SU-DHL-6 (cell line): ENCODE measurements at regions not wholly inside any gene's neighbourhood (a gene's known extent, or its start where the extent isn't known, plus 50 kb on each side); places are given as distances from the start of the nearest gene placed in this dataset.
"Not testable (repeated sequence)": the region's sequence is repeated elsewhere in the genome, so short reads cannot be mapped to it uniquely, and the experiment has no call there.

Experiments used
- H2AFZ ChIP-seq: fragments of 200-600 bp; sonication (generic); 2 replicates; pipeline ENCODE4 v1.6.1; 2014; ENCODE audit warnings: low read depth, mild to moderate bottlenecking, moderate library complexity, mixed read lengths, antibody characterized with exemption, low read length; ENCODE audit not compliant: severe bottlenecking
- H3F3A ChIP-seq: fragments of 200-600 bp; shearing (Covaris generic); 2 replicates; pipeline ENCODE4 v1.6.0; 2016; ENCODE audit warnings: antibody characterized with exemption, mild to moderate bottlenecking; ENCODE audit not compliant: insufficient read depth
- H3K27ac ChIP-seq: fragments of 200-600 bp; sonication (generic); 2 replicates; pipeline ENCODE4 v1.5.1; 2016; ENCODE audit warnings: low read depth, mild to moderate bottlenecking, low read length, moderate library complexity, mixed read lengths
- H3K27me3 ChIP-seq: fragments of 200-600 bp; sonication (generic), shearing (Covaris generic); 2 replicates; pipeline ENCODE4 v1.6.0; 2014; ENCODE audit warnings: mild to moderate bottlenecking, low read length
- H3K36me3 ChIP-seq: fragments of 200-600 bp; sonication (generic); 2 replicates; pipeline ENCODE4 v1.6.1; 2014; ENCODE audit warnings: mild to moderate bottlenecking, low read length, mixed read lengths
- H3K4me2 ChIP-seq: fragments of 300-600, 200-600 bp; shearing (Covaris generic), sonication (generic); 2 replicates; pipeline ENCODE4 v1.6.0; 2014; ENCODE audit warnings: low read length, low read depth, mild to moderate bottlenecking; ENCODE audit not compliant: poor library complexity, severe bottlenecking
- H3K4me3 ChIP-seq: fragments of 200-600 bp; sonication (generic); 2 replicates; pipeline ENCODE4 v1.5.1; 2014; ENCODE audit warnings: antibody characterized with exemption, low read length, mild to moderate bottlenecking, mixed read lengths; ENCODE audit not compliant: insufficient read depth, poor library complexity, severe bottlenecking
- H3K79me2 ChIP-seq: fragments of 200-600 bp; sonication (generic); 2 replicates; pipeline ENCODE4 v1.6.1; 2014; ENCODE audit warnings: mild to moderate bottlenecking, low read length, moderate library complexity; ENCODE audit not compliant: insufficient read depth
- H3K9ac ChIP-seq: fragments of 200-600 bp; sonication (generic); 2 replicates; pipeline ENCODE4 v1.7.0; 2014; ENCODE audit warnings: mild to moderate bottlenecking, low read length
- H3K9me2 ChIP-seq: fragments of 200-600 bp; sonication (generic); replicated peaks from 2 replicates; pipeline ENCODE4 v1.6.1; 2014; ENCODE audit warnings: low read length; ENCODE audit not compliant: insufficient read depth
- H3K9me3 ChIP-seq: fragments of 200-600 bp; sonication (generic); 2 replicates; pipeline ENCODE4 v1.6.1; 2014; ENCODE audit warnings: low read length, mixed read lengths; ENCODE audit not compliant: insufficient read depth
- H4K20me1 ChIP-seq: fragments of 200-600 bp; sonication (generic); 2 replicates; pipeline ENCODE4 v1.6.1; 2014; ENCODE audit warnings: low read depth, mild to moderate bottlenecking, antibody characterized with exemption, low read length, moderate library complexity, mixed read lengths
- CTCF ChIP-seq: fragments of 200-600 bp; sonication (generic); IDR thresholded peaks from one replicate; pipeline ENCODE4 v1.5.1; 2017; ENCODE audit warnings: antibody characterized with exemption, mild to moderate bottlenecking, low read length, moderate library complexity; ENCODE audit not compliant: insufficient read depth, poor library complexity, severe bottlenecking
- EZH2phosphoT487 ChIP-seq: fragments of 200-600 bp; sonication (generic), shearing (Covaris generic); conservative IDR thresholded peaks from 2 replicates; pipeline ENCODE4 v1.6.1; 2018; ENCODE audit warnings: mild to moderate bottlenecking, antibody characterized with exemption, low read length, moderate library complexity, mixed read lengths

- no peak overlapping the region for H2AFZ ChIP-seq
- no peak overlapping the region for H3K27ac ChIP-seq
- no peak overlapping the region for H3K4me3 ChIP-seq
- H3K4me2 ChIP-seq = no peak overlapping the region
- no peaks in the 10 kb centered on the region for H3K79me2 ChIP-seq
- no peaks in the 10 kb centered on the region for H3F3A ChIP-seq
- TF ChIP-seq CTCF = no peak
- no peak for TF ChIP-seq EZH2phosphoT487
- H4K20me1 ChIP-seq = no peaks in the 10 kb centered on the region
- no peaks in the 10 kb centered on the region for H3K36me3 ChIP-seq
- no peaks in the 10 kb centered on the region for H3K9me3 ChIP-seq
- no peaks in the 10 kb centered on the region for H3K27me3 ChIP-seq
- H3K9ac ChIP-seq = no peak overlapping the region
- H3K9me2 ChIP-seq = no peaks in the 10 kb centered on the region
These were observed 772.0 kb upstream of the FAM174A start for GRCh38 chr5:99763021-99763774.

- H3K4me3 ChIP-seq = no peak overlapping the region
- H3K4me2 ChIP-seq = no peak overlapping the region
- no peak overlapping the region for H3K9ac ChIP-seq
- H3K27me3 ChIP-seq = no peaks in the 10 kb centered on the region
- no peaks in the 10 kb centered on the region for H4K20me1 ChIP-seq
- H3K9me3 ChIP-seq = no peaks in the 10 kb centered on the region
- H3K36me3 ChIP-seq = no peaks in the 10 kb centered on the region
- H3K9me2 ChIP-seq = no peaks in the 10 kb centered on the region
- TF ChIP-seq EZH2phosphoT487 (no peak), CTCF (no peak)
- no peak overlapping the region for H2AFZ ChIP-seq
- no peaks in the 10 kb centered on the region for H3F3A ChIP-seq
- no peak overlapping the region for H3K27ac ChIP-seq
- no peaks in the 10 kb centered on the region for H3K79me2 ChIP-seq
These were observed 787.8 kb upstream of the FAM174A start for GRCh38 chr5:99747342-99747741.

GRCh38 chr5:99733146-99733545 lies 802.0 kb upstream of the FAM174A start:
- not testable (repeated sequence) for H4K20me1 ChIP-seq, H3K9me3 ChIP-seq, H3K27me3 ChIP-seq, H3K4me2 ChIP-seq, H2AFZ ChIP-seq, H3K9me2 ChIP-seq, H3K36me3 ChIP-seq, H3K27ac ChIP-seq, H3K79me2 ChIP-seq, H3K9ac ChIP-seq, H3K4me3 ChIP-seq, H3F3A ChIP-seq

- H3F3A ChIP-seq, H3K4me3 ChIP-seq, H4K20me1 ChIP-seq, H2AFZ ChIP-seq, H3K27me3 ChIP-seq, H3K27ac ChIP-seq, H3K36me3 ChIP-seq, H3K9me2 ChIP-seq, H3K79me2 ChIP-seq, H3K4me2 ChIP-seq, H3K9ac ChIP-seq, H3K9me3 ChIP-seq: not testable (repeated sequence)
These were observed 801.8 kb upstream of the CHD1 start for GRCh38 chr5:99730653-99731052.
